NCI-H1417 treated with DMSO at 0.1 percent for 48 hours (cell line): ENCODE measurements at regions not wholly inside any gene's neighbourhood (a gene's known extent, or its start where the extent isn't known, plus 50 kb on each side); places are given as distances from the start of the nearest gene placed in this dataset.
A peak's percentile ranks its signal among the peaks of the same experiment; 100 is the strongest.

Source experiments
- DNase-seq: peaks from one replicate; lab custom pipeline; 2025; lab: John Stamatoyannopoulos, UW

GRCh38 chr5:34486160-34486848 is 169.8 kb upstream of the RAI14 start:
- DNase-seq, result peak; percentile 74

GRCh38 chr5:34486849-34487158 is 169.3 kb upstream of the RAI14 start:
- no peak for DNase-seq

GRCh38 chr5:34487159-34487879 is 168.8 kb upstream of the RAI14 start:
- DNase-seq, result no peak

- no peak for DNase-seq
Observed at GRCh38 chr5:34487956-34488355, 168.2 kb upstream of the RAI14 start.

GRCh38 chr5:34488984-34489383 is 167.1 kb upstream of the RAI14 start:
- DNase-seq, result no peak

GRCh38 chr5:34490506-34491250 is 165.4 kb upstream of the RAI14 start:
- DNase-seq, result no peak

GRCh38 chr5:34491251-34491620 is 164.9 kb upstream of the RAI14 start:
- DNase-seq, result no peak

- no peak for DNase-seq
Observed at GRCh38 chr5:34494111-34494755, 161.9 kb upstream of the RAI14 start.

GRCh38 chr5:34495178-34495577 is 160.9 kb upstream of the RAI14 start:
- no peak for DNase-seq

GRCh38 chr5:34496260-34496691 is 159.9 kb upstream of the RAI14 start:
- no peak for DNase-seq

- DNase-seq, result no peak
Observed at GRCh38 chr5:34496701-34497469, 159.2 kb upstream of the RAI14 start.

- DNase-seq, result no peak
Observed at GRCh38 chr5:34497470-34497808, 158.7 kb upstream of the RAI14 start.

- DNase-seq, result no peak
Observed at GRCh38 chr5:34498572-34498971, 157.6 kb upstream of the RAI14 start.

- no peak for DNase-seq
Observed at GRCh38 chr5:34499001-34499734, 157.0 kb upstream of the RAI14 start.

- no peak for DNase-seq
Observed at GRCh38 chr5:34500236-34500847, 155.8 kb upstream of the RAI14 start.

- DNase-seq, result no peak
Observed at GRCh38 chr5:34501016-34501415, 155.1 kb upstream of the RAI14 start.

GRCh38 chr5:34501840-34502239 is 154.3 kb upstream of the RAI14 start:
- no peak for DNase-seq

- no peak for DNase-seq
Observed at GRCh38 chr5:34502581-34502980, 153.5 kb upstream of the RAI14 start.

GRCh38 chr5:34503379-34504253 is 152.5 kb upstream of the RAI14 start:
- DNase-seq, result no peak

GRCh38 chr5:34504967-34505366 is 151.2 kb upstream of the RAI14 start:
- no peak for DNase-seq
